ENCODE measurements at regions not wholly inside any gene's neighbourhood (a gene's known extent, or its start where the extent isn't known, plus 50 kb on each side); places are given as distances from the start of the nearest gene placed in this dataset.

GRCh38 chrX:8890794-8891193, 89.6 kb upstream of the FAM9A start:
- TF ChIP-seq POLR2AphosphoS5 (IDR thresholded peaks at IDR 0.05; ENCODE audit: low read depth, low read length) (no peak), POLR2A (IDR thresholded peaks at IDR 0.05; ENCODE audit: low read depth, low read length) (no peak), PAX5 (IDR thresholded peaks at IDR 0.05; ENCODE audit: insufficient read depth, low read length, severe bottlenecking) (no peak), SPI1 (IDR thresholded peaks at IDR 0.05; ENCODE audit: low read depth, low read length) (no peak), TAF1 (IDR thresholded peaks at IDR 0.05; ENCODE audit: low read depth, low read length) (no peak), POU2F2 (IDR thresholded peaks at IDR 0.05; ENCODE audit: low read depth, low read length) (no peak)
